Fibroblast of skin of right biceps (primary cell): ENCODE measurements at regions not wholly inside any gene's neighbourhood (a gene's known extent, or its start where the extent isn't known, plus 50 kb on each side); places are given as distances from the start of the nearest gene placed in this dataset.
"Not testable (repeated sequence)": the region's sequence is repeated elsewhere in the genome, so short reads cannot be mapped to it uniquely, and the experiment has no call there.

Experiments
- DNase-seq: peaks from one replicate; pipeline ENCODE4 v3.0.0-alpha.2; 2013

DNA sequence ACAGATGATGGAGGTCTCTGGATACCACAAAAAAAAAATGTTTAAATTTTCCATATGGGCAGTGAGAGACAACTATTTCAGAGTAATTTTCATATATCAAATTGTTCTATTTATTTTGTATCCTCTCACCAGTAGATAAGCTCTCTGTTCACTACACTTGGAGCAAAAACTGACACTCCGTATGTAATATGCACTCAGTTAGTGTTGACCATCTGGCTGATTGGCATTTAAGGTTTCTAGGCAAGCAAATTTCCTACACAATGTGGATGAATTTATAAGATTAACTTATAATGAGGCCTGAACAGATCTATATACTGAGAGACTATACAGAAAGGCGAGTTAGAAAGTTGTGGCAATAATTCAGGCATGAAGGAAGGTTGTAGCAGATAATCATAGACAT lies 836.5 kb upstream of the SEMA6D start:
- DNase-seq = no peak

DNA sequence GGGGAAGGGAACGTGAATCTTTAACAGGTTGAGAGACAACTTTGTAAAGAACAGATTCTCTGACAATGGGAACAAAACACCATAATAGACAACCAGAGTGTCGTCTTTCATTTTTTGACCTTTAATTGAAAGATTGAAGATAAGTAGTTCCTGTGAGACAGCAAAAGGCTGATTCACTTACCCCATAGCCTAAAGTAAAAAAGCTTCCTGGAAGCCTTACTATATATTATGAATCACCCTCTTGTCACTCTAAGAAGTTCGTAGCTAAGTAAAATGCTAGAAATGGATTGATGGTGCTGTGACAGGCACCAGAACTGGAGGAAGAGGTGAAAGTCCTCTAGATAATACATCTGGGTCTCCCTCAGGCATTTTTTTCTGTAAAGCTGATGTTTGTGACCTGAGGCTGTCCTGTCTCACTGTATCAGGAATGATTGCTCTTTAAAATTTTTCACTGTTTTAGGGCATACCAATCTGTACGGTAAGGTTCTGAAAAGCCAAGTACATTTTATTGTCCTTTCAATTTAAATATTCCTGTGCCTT lies 824.6 kb upstream of the SEMA6D start:
- peak; percentile 53 for DNase-seq

DNA sequence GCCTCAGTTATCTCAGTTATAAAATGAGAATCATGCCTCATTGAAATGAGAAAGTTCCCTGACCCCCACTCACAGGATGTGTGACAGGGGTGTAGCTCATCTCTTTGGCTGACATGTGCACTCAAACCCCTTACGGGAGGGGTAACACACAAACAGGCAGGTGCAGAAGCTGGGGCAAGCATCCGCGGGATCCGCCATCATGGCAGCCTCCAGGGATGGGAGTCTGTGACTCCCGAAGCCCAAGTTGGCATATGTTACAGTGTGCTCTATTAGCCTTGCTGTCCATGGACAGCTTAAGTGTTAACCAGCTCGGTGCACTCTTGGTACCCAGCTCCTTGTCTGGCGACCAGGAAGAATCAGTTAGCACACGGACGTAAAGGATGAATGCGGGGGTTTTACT lies 822.7 kb upstream of the SEMA6D start:
- no peak for DNase-seq

DNA sequence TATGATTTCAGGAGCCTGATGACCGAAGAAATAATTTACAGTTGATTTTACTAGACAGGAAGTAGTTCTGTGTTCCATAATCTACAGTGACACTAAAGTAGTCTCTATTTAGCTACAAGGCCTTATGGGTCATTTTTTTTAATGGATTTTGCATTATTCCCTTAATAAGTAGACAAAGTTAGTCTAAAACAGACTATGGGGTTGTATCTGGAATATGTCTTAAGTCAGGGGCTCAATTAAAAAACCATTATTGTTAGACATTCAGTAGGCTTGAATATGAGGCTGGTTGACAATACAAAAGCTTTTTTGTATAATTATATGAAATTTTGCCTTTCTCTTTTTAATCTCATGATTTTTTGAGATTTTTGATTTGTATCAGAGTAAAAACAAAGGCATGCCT lies 820.0 kb upstream of the SEMA6D start:
- no peak for DNase-seq

GRCh38 chr15:46901001-46901400 lies 816.3 kb upstream of the SEMA6D start:
- peak; percentile 53 for DNase-seq

- no peak for DNase-seq
Observed at GRCh38 chr15:46917721-46918252, 799.5 kb upstream of the SEMA6D start.

DNA sequence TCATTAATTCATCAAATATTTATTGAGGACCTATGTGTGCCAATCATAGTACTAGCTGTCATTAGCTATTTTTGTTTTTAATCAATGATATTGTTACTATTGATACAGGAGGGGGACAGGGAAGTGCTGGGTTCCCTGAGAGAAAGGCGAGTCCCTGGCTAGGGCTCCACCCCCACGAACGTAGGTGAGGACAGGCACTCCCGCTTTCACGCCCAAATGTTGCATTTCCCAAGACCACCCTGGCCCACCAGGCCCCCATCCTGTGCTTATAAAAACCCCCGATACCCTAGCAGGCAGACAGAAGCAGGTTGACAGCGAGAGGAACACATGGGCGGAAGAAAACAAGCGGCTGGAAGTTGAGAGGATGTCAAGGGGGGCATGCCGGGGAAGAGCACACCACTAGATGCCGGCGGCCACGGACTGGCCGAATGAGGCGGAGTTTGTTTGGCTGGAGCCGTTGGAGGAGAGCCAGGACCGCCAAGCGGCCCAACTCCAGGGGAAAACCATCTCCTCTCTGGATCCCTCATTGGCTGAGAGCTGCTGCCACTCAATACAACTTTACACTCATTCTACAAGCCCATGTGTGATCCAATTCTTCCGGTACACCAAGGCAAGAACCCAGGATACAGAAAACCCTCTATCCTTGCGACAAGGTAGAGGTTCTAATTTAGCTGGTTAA lies 798.7 kb upstream of the SEMA6D start:
- DNase-seq = no peak

DNA sequence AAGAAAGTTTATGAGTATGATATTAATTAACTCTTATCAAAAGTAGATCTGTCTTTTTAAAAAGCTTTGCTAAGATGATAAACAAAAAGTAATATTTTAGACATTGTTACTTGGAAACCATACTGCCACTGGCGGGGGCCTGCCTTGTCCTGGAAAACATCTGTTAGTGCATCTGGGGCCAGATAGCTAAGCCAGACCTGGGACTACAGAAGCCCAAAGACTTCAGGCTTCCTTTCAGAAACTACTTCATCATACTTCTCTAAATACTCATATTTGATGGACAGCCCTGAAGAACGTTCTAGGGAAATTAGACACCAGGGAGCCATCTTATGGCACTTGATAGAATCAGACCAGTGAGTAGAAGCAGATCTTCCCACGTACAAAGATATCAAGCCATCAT lies 795.4 kb upstream of the SEMA6D start:
- no peak for DNase-seq

DNA sequence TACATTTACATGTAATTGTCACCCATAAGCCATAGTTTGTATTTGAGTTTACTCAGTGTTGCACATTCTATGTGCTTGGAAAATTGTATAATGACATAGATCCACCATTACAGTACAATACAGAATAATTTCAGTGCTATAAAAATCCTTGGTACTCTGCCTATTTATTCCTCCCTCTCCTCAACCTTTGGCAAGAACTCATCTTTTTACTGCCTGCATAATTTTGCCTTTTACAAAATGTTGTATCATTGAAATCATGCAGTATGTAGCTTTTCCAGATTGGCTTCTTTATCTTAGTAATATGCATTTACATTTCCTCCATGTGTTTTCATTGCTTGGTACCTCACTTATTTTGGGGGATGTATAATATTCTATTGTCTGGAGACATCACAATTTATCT lies 786.9 kb upstream of the SEMA6D start:
- no peak for DNase-seq

GRCh38 chr15:46933332-46933731 lies 784.0 kb upstream of the SEMA6D start:
- no peak for DNase-seq

DNA sequence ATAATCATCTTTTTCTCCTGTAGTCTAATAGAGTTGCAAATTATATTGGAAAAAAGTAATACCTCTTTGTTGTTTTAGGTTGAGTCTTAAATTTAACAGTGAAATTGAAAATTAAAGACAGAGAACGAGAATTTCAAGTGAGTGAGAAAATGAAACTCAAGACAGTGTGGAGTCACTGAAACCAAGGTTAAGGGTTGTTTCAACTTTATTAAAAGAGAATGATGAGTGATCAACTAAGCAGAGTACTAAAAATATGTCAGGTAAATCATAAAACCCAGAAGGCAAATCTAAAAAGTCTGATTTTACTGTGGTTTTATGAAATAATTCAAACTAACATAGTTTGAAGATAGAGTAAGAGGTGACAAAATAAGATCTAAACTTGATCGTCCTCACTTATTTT lies 782.5 kb upstream of the SEMA6D start:
- no peak for DNase-seq

DNA sequence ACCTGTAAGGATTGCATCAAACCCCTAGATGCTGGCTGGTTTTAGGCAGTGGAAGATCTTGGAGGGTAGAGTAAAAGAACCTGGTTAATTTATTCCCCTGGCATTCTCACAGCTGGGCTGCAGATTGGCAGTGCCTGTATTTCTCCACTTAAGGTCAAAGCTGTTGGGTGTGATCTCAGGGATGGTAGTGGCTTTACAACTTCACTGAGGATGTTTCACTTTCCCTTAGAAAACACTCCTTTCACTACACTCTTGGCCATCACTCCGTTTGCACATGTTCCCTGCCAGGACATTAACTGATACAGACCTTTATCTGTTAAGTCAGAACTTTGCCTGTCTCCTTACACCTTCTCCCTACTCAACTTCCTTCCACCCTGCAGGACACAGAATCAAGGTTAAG lies 779.1 kb upstream of the SEMA6D start:
- DNase-seq = no peak

DNA sequence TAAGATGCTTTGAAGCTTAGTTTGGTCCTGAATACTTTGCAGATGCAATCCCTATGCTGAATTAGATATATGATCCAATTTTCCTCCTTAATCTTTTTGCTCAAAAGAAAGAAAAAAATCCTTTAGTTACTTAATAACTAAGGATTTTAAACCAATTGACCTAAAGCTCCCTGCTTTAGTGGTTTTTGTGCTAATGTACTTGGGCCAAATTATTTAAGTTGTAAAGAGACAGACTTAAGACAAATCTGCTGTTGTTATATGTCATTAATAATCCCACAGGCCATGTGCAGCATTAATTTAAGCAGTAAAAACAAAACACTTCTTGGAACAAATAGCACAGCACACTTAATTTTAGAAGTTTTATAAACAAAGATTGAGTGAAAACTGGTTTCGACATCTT lies 776.1 kb upstream of the SEMA6D start:
- DNase-seq = no peak

GRCh38 chr15:46946953-46947352 lies 770.4 kb upstream of the SEMA6D start:
- no peak for DNase-seq

GRCh38 chr15:46955576-46955975 lies 761.7 kb upstream of the SEMA6D start:
- DNase-seq = no peak

DNA sequence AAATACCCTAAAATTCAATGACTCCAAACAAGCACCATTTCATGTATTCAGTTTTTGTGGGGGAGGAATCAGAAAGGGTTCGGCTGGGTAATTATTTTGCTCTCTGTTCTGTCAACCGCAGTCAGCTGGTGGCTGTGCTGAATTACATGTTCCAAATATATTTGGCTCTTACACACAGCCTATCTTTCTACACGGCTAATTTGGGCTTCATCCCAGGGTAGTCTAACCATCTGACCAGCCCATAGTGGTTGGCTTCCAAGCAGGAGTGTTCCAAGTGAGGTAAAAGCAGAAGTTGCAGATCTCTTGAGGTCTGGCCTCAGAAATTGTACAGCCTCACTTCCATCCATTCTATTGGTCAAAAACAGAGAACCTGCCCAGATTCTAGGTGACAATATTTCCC lies 760.8 kb upstream of the SEMA6D start:
- DNase-seq = no peak

GRCh38 chr15:46956881-46957280 lies 760.4 kb upstream of the SEMA6D start:
- DNase-seq = no peak

DNA sequence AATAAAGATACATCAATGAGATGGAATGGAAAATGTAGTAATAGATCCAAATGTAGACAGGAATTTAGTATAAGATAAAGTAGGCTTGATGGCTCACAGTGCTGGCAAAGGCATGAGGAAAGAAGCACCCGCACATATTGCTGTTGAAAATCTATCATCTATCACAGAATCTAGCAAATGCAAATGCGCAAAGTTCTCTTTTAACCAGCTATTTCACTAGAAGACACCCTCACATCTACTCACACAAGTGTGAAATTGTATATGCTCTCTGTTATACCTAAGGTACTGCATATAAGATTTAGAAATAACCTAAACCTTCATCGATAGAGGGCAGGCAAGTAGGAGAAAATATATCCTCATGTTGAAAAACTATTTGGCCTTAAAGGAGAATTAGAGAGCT lies 756.7 kb upstream of the SEMA6D start:
- DNase-seq = no peak

GRCh38 chr15:46961795-46962194 lies 755.5 kb upstream of the SEMA6D start:
- DNase-seq = no peak

- not testable (repeated sequence) for DNase-seq
Observed at GRCh38 chr15:46988055-46988454, 729.2 kb upstream of the SEMA6D start.

DNA sequence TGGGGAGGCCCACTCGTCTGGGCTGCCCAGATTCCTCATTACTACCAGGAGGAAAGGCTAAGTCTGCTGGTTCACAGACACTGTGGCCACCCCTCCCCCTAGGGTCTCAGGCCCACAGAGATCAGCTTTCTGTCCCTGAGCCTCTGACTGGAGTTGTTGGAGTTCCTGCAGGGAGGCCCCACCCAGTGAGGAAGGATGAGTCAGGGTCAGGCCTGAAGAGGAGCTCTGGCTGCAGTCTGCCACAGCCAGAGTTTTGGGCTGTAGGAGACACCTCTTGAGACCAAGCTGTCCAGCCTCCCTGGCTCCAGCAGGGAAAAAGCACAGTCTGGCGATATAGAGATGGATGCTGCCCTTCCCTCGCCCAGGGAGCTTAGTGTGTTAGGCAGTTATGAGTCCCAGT lies 720.9 kb upstream of the SEMA6D start:
- DNase-seq = no peak

DNA sequence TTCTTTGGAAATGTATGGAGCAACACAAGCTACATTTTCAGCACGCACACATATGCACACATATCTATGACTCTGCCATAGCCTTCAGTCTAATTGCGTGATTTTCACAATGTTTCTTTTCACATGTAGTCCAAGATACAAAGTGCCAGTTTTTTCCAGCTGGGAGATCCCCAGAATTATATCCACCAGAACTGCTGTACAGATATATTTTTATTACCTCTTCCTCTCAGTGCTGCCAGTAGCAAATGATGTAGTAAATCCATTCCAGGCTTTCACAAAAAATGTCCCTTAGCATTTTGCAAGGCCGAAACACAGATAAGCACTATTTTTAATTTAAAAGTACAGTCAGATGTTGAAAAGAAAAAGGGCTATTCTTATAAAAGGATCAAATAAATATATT lies 719.8 kb upstream of the SEMA6D start:
- no peak for DNase-seq

DNA sequence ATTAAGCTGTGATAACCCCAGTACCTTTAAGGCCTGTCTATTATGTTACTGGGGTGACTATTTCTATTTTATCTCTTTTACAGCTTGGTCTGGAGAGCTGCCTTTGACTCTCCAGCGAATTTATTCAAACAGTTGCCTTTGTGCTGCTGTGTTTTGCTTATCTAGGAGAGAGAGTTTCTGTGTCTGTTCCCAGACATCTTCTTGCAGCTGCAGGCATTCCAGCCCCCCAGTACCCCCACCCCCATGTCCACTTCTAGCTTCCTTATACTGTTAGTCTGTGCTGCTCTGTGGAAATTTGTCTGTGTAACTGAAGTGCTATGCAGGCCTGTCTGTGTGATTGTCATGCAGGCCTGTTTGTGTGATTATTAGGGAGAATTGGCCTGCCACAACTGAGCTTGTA lies 713.7 kb upstream of the SEMA6D start:
- no peak for DNase-seq

GRCh38 chr15:47013446-47013845 lies 703.9 kb upstream of the SEMA6D start:
- DNase-seq = no peak

DNA sequence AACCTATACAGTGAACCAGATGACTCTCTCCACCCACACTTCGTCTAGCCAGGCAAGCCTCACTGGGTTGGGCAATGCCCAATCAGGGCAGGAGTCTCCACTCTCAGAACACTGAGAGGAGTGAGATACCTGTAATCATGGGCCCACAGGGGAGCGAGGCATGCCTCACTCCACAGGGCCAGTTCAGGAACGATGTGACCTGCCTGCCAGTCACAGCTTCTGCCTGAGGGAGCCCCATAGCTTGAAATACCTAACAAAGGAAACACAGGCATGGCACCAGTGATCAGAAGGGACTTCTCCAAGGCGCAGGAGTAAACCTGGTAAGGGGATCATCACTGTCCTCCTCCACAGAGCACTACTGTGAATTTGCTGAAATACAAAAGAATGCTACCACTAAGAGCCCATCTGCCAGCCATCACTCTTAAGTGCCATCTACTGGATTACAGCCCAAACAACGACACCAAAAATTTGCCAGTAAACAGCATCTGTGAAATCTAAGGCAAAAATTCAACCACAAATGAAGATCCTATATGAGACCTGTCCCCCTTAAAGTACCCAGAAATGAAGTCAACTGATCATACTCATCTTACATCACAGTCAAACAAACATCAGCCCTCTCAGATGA lies 689.9 kb upstream of the SEMA6D start:
- DNase-seq = no peak
